HepG2 (cell line): ENCODE measurements at regions not wholly inside any gene's neighbourhood (a gene's known extent, or its start where the extent isn't known, plus 50 kb on each side); places are given as distances from the start of the nearest gene placed in this dataset.

Source experiments
- ATAC-seq: fragments of 200-7000 bp; cut with Tn5 transposase; 3 replicates; pipeline ENCODE4 v1.9.1; 2020; ENCODE audit warnings: mild to moderate bottlenecking, moderate library complexity
- BruUV-seq: library from RNA; stranded (reverse); fragments of 400-500 nt; replicated peaks from 2 replicates; lab custom pipeline; 2021; lab: Mats Ljungman, UMichigan
- CTCF ChIA-PET: fragments of 300-600 bp; formaldehyde crosslinking; extraction: SDS; loops from one replicate; lab custom pipeline; 2021; ENCODE audit warnings: low total read pairs, inconsistent platforms, low intra/inter-chr PET ratio; lab: Yijun Ruan, JAX
- POLR2A ChIA-PET: fragments of 350-600 bp; sonication (Branson Sonifier 250); formaldehyde crosslinking; loops from one replicate; lab custom pipeline; 2020; ENCODE audit warnings: antibody characterized with exemption, inconsistent platforms; lab: Yijun Ruan, JAX
- DNase-seq: peaks from one replicate; pipeline ENCODE4 v3.0.0-alpha.2; 2015; ENCODE audit warnings: low spot score
- FAIRE-seq: peaks from 3 replicates; lab custom pipeline; 2011; peaks lifted over from hg19 to GRCh38; lab: Jason Lieb, UNC
- H2AFZ ChIP-seq: one replicate; pipeline ENCODE4 v1.6.1; 2011; ENCODE audit warnings: low read length, inconsistent platforms
- H3K27ac ChIP-seq: fragments of 300-600 bp; 3 replicates; pipeline ENCODE4 v1.8.0; 2011; ENCODE audit warnings: mixed run types, mild to moderate bottlenecking, mixed read lengths, low read length, inconsistent platforms; ENCODE audit not compliant: insufficient read depth; ENCODE audit errors: extremely low read length
- H3K27me3 ChIP-seq, 2 experiments: fragments of 200-600 bp in 1 of 2; 2 replicates in 1 of 2; 3 replicates in 1 of 2; pipeline versions ENCODE4 v1.6.0 to v1.8.0; 2011; ENCODE audit warnings: low read length in 2 of 2, mild to moderate bottlenecking in 2 of 2, moderate library complexity in 2 of 2, inconsistent platforms in 1 of 2; ENCODE audit not compliant: insufficient read depth in 2 of 2, control insufficient read depth in 1 of 2
- H3K36me3 ChIP-seq, 2 experiments: fragments of 200-600 bp in 1 of 2; replicated peaks in 1 of 2; 2 replicates in 1 of 2; 3 replicates in 1 of 2; pipeline versions ENCODE4 v1.5.1 to v1.8.0; 2011; ENCODE audit warnings: low read length in 2 of 2, inconsistent platforms in 1 of 2; ENCODE audit not compliant: insufficient read depth in 2 of 2, control insufficient read depth in 1 of 2
- H3K4me1 ChIP-seq: 2 replicates; pipeline ENCODE4 v1.5.1; 2012; ENCODE audit warnings: low read length, inconsistent platforms; ENCODE audit not compliant: insufficient read depth
- H3K4me2 ChIP-seq: 2 replicates; pipeline ENCODE4 v1.6.0; 2011; ENCODE audit warnings: low read depth, low read length, inconsistent platforms
- H3K4me3 ChIP-seq, 3 experiments: fragments of 200-600 bp in 1 of 3; sonication (generic), shearing (Covaris generic) in 1 of 3; replicated peaks in 1 of 3; 2 replicates each; pipeline ENCODE4 v1.5.1; 2011 to 2016; ENCODE audit warnings: low read length in 3 of 3, inconsistent platforms in 2 of 3, low read depth in 2 of 3, mild to moderate bottlenecking in 2 of 3, control low read depth in 1 of 3, mixed read lengths in 1 of 3; ENCODE audit not compliant: insufficient read depth in 1 of 3
- H3K79me2 ChIP-seq: one replicate; pipeline ENCODE4 v1.6.1; 2011; ENCODE audit warnings: low read length, inconsistent platforms; ENCODE audit not compliant: insufficient read depth
- H3K9ac ChIP-seq: 2 replicates; pipeline ENCODE4 v1.6.0; 2011; ENCODE audit warnings: mild to moderate bottlenecking, low read depth, low read length, inconsistent platforms; ENCODE audit not compliant: insufficient read depth
- H3K9me3 ChIP-seq: 2 replicates; pipeline ENCODE4 v1.5.1; 2012; ENCODE audit warnings: mild to moderate bottlenecking, low read length
- H4K20me1 ChIP-seq: 2 replicates; pipeline ENCODE4 v1.6.0; 2011; ENCODE audit warnings: inconsistent platforms, mild to moderate bottlenecking, low read length, moderate library complexity; ENCODE audit not compliant: insufficient read depth
- AKNA ChIP-seq: sonication (generic); formaldehyde crosslinking; IDR thresholded peaks from 2 replicates; pipeline ENCODE4 v1.4.0; 2020; ENCODE audit warnings: missing genetic modification reagents, borderline replicate concordance
- ATF3 ChIP-seq: sonication (generic); formaldehyde crosslinking; IDR thresholded peaks from 2 replicates; pipeline ENCODE4 v1.4.0; 2020; ENCODE audit warnings: missing genetic modification reagents
- FOSL1 ChIP-seq: sonication (generic); formaldehyde crosslinking; IDR thresholded peaks from 2 replicates; pipeline ENCODE4 v1.9.0; 2021; ENCODE audit warnings: missing genetic modification reagents, borderline replicate concordance
- KDM4B ChIP-seq: sonication (generic); formaldehyde crosslinking; IDR thresholded peaks from 2 replicates; pipeline ENCODE4 v1.4.0; 2020; ENCODE audit warnings: missing genetic modification reagents
- KLF12 ChIP-seq: sonication (generic); formaldehyde crosslinking; IDR thresholded peaks from 2 replicates; pipeline ENCODE4 v1.4.0; 2020; ENCODE audit warnings: missing genetic modification reagents, borderline replicate concordance
- KLF15 ChIP-seq: sonication (generic); formaldehyde crosslinking; IDR thresholded peaks from 2 replicates; pipeline ENCODE4 v1.8.1; 2023; ENCODE audit warnings: borderline replicate concordance, mild to moderate bottlenecking, inconsistent platforms, missing genetic modification reagents, mixed read lengths
- SUZ12 ChIP-seq: fragments of 150-350 bp; IDR thresholded peaks from 2 replicates; pipeline ENCODE4 v1.6.1; 2014; ENCODE audit warnings: low read depth, low read length
- ZBTB39 ChIP-seq: sonication (generic); formaldehyde crosslinking; IDR thresholded peaks from 2 replicates; pipeline ENCODE4 v1.5.0; 2020; ENCODE audit warnings: missing genetic modification reagents
- ZIK1 ChIP-seq: sonication (generic); formaldehyde crosslinking; IDR thresholded peaks from 2 replicates; pipeline ENCODE4 v1.5.0; 2020; ENCODE audit warnings: mild to moderate bottlenecking, low read depth, missing genetic modification reagents, borderline replicate concordance
- ZNF205 ChIP-seq: IDR thresholded peaks from 2 replicates; pipeline ENCODE4 v1.6.1; 2018; ENCODE audit warnings: missing biosample characterization, missing genetic modification reagents
- ZNF547 ChIP-seq: sonication (generic); formaldehyde crosslinking; IDR thresholded peaks from 2 replicates; pipeline ENCODE4 v1.5.1; 2020; ENCODE audit warnings: mild to moderate bottlenecking, missing genetic modification reagents
- ZNF776 ChIP-seq: sonication (generic); formaldehyde crosslinking; IDR thresholded peaks from 2 replicates; pipeline ENCODE4 v1.4.0; 2020; ENCODE audit warnings: mild to moderate bottlenecking, missing genetic modification reagents
- ZNF816 ChIP-seq: sonication (generic); formaldehyde crosslinking; IDR thresholded peaks from 2 replicates; pipeline ENCODE4 v1.8.0; 2022; ENCODE audit warnings: missing genetic modification reagents, mild to moderate bottlenecking, borderline replicate concordance
- WGBS: methylation state at CpG from one replicate; pipeline ENCODE4 v1.1.6; 2017; ENCODE audit warnings: low lambda C conversion rate; 5-methylcytosine and 5-hydroxymethylcytosine counted together
- in situ Hi-C: cut with HindIII; loops from 2 replicates; pipeline ENCODE4 v1.10.0; 2017; ENCODE audit warnings: low pct_unique_long_range_greater_than_20kb; ENCODE audit not compliant: extremely low pct_ligation_motif_present
- intact Hi-C: fragments of 100-400 bp; cut with micrococcal nuclease; formaldehyde crosslinking; loops from one replicate; pipeline ENCODE4 v1.10.0; 2022; ENCODE audit not compliant: unreplicated experiment

- intact Hi-C loops (loop anchor here (5.0 kb wide), 1 partner anchor 331 kb away; no protein-coding TSS in a partner anchor), in situ Hi-C loops (no loop called here)
- Histone ChIP-seq H3K9me3 (peaks cover 79% of the 10 kb centered on the region), H3K4me2 (no peak overlapping the region), H3K79me2 (no peaks in the 10 kb centered on the region), H3K4me1 (no peaks in the 10 kb centered on the region), H2AFZ (no peak overlapping the region), H3K9ac (no peak overlapping the region), H4K20me1 (no peaks in the 10 kb centered on the region), H3K27me3 (no peaks in the 10 kb centered on the region; a peak in 1 of 5 replicates), H3K36me3 (no peaks in the 10 kb centered on the region), H3K4me3 (no peak overlapping the region), H3K27ac (no peak overlapping the region)
- no peak for DNase-seq
- no TSS peak for BruUV-seq
- no peak for FAIRE-seq
- ChIA-PET CTCF (no interaction called here), POLR2A (no interaction called here)
- TF ChIP-seq KDM4B (CRISPR knock-in tag) (no peak), FOSL1 (CRISPR knock-in tag) (no peak), ZNF776 (CRISPR knock-in tag) (no peak), ATF3 (no peak), KLF15 (CRISPR knock-in tag) (no peak), ZNF547 (no peak), SUZ12 (no peak), ZIK1 (CRISPR knock-in tag) (no peak), KLF12 (CRISPR knock-in tag) (no peak), ZNF205 (no peak), AKNA (CRISPR knock-in tag) (no peak), ZNF816 (CRISPR knock-in tag) (no peak), ZBTB39 (CRISPR knock-in tag) (no peak)
- 16% methylated on average over 1 of the region's 1 CpG for WGBS
- no peak for ATAC-seq
These were observed 879.1 kb upstream of the NEGR1 start for GRCh38 chr1:73161418-73161817.
